GM12873 (cell line): ENCODE measurements at regions not wholly inside any gene's neighbourhood (a gene's known extent, or its start where the extent isn't known, plus 50 kb on each side); places are given as distances from the start of the nearest gene placed in this dataset.

Experiments used
- TF ChIP-seq, protein P1 (sequence below): IDR thresholded peaks from 2 replicates; pipeline ENCODE4 v1.5.1; 2012; ENCODE audit warnings: low read depth, mild to moderate bottlenecking, moderate library complexity, low read length, control low read depth; ENCODE audit not compliant: insufficient read depth; ENCODE audit errors: missing control alignments

DNA sequence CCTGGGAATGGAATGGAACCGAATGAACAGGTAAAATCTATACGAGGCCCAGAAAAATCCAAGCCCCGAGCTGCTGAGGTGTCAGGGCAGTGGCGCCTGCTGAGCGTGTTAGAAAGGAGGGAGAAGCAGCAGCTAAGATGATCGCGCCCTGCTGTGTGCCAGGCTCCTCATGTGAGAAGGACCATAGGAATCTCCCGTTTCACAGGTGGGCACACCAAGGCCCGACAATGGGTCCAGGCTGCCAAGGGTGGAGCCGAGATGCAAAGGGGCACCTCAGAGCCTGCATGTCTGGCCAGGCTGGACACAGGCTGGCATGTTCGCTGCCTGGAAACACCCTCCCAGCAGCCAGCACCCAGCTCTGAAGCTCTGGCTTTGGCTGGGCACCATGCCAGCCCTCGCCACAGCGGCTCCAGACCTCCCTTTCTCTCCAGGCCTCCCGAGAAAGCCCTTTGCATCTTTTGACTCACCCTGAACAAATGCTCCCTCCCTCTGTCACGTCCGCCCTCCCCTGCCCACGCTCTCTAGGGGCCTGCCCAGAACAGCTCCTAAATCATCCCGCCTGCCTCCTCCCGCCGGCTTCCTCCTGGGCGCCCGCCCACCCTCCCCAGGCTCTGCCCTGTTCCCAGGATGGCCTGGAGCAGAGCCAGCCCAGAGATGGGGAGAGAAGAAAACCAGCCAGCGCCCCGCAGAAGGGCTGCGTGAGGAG is 217.8 kb upstream of the GSE1 start:
- TF ChIP-seq, protein P1, sequence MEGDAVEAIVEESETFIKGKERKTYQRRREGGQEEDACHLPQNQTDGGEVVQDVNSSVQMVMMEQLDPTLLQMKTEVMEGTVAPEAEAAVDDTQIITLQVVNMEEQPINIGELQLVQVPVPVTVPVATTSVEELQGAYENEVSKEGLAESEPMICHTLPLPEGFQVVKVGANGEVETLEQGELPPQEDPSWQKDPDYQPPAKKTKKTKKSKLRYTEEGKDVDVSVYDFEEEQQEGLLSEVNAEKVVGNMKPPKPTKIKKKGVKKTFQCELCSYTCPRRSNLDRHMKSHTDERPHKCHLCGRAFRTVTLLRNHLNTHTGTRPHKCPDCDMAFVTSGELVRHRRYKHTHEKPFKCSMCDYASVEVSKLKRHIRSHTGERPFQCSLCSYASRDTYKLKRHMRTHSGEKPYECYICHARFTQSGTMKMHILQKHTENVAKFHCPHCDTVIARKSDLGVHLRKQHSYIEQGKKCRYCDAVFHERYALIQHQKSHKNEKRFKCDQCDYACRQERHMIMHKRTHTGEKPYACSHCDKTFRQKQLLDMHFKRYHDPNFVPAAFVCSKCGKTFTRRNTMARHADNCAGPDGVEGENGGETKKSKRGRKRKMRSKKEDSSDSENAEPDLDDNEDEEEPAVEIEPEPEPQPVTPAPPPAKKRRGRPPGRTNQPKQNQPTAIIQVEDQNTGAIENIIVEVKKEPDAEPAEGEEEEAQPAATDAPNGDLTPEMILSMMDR = no peak

DNA sequence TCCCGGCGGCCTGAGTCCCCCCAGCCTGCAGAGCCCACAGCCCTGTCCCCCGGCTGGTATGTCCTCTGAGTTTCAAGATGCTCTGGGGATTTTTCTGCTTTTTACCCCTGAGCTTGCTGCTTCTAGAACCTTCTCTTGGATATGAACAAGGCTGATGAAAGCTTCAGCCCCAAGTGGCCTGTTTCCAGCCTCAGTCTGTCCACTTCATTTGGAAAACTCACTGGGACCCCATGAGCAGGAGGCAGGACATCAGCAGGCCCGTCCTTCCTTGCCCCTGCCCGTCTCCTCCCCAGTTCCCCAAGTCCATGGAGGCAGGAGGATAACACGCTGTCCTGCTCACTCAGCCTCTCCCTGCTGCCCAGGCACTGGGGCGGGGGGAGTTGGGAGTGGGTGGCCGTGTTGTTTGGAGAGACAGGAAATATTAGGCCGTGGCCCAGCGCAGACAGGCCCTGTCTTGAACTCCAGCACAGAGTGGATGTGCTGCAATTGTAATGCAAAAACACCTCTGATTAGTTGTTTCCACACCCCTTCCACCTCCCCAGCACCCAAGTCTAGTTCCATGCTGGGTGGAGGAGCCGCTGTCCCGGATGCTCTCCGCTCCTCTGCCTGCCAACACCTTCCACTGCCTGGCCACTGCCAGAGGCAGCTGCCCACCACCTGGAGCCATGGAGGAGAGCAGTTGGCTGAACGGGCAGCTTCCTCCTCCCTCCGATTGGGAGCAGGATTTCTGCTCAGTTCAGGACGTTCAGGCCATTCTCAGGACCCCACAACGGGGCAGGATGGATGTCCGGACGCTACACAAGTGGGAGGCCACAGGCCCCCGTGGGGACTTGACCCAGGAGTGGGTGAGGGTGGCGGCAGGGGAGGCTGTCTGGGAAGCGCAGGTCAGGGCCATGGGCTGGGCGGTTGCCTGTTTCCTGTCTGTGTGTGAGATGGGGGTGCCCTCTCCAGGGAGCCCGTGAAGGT is 216.9 kb upstream of the GSE1 start:
- TF ChIP-seq, protein P1 = no peak

DNA sequence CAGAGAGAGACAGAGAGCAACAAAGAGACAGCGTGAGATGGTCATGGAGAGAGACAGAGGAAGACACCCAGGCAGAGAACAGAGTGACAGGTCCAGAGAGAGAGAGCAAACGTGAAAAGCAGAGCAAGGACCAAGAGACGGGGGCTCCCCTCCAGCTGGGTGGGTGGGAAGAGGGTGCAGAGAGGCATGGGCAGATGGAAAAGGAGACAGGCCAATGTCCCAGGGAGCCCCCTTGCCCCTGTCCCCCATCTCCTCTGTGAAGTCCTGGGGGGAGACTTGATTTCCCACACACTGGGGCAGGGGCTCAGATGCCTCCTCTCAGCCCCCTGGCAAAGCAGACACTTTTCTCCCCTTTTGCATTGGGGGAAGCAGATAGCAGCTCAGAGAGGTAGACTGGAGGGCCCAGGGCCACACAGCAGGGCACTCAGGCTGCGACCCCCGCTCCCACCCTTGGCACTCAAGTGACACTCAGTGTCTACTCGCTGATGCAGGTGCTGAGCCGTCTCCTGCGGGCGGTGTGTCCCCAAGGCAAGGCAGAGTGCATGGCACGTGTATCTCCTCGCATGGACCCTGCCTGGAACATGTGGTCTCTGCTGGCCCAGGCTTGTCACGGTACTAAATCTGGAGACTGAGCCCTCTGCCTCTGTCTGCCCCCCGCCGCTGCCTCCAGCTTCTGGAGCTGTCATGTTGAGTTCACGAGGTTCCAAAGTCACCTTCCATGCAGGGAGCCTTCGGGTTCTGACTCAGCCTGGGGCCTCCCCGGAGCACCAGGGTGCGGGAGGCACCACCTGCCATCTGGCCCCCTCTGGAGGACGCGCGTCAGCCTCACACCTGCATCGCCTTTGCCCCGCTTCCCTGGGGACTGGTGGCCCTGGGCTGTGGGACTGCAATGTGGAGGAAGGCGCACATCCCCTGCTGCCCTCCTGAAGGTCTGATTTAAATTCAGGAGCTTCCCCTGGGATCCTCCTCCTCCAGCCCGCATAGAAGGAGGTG is 215.9 kb upstream of the GSE1 start:
- TF ChIP-seq, protein P1 = peak; percentile 38

DNA sequence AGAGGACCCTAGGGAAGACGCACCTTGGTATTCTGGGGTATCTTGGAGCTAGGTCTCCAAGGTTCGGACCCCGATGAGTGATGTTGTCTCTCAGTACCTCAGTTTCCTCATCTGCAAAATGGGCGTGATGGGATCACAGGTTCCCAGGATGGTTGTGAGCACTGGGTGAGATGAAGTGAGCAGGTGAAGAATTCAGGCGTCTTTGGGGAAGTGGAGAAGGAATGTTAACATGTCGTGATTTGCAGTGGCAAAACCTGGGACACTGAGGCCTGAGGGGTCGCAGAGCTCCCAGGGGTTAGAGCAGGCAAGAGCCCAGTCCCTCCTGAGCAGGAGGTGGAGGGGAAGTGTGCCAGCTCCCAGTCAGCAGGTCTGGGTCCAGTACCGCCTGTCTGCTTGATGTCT is 215.1 kb upstream of the GSE1 start:
- TF ChIP-seq, protein P1 = no peak

DNA sequence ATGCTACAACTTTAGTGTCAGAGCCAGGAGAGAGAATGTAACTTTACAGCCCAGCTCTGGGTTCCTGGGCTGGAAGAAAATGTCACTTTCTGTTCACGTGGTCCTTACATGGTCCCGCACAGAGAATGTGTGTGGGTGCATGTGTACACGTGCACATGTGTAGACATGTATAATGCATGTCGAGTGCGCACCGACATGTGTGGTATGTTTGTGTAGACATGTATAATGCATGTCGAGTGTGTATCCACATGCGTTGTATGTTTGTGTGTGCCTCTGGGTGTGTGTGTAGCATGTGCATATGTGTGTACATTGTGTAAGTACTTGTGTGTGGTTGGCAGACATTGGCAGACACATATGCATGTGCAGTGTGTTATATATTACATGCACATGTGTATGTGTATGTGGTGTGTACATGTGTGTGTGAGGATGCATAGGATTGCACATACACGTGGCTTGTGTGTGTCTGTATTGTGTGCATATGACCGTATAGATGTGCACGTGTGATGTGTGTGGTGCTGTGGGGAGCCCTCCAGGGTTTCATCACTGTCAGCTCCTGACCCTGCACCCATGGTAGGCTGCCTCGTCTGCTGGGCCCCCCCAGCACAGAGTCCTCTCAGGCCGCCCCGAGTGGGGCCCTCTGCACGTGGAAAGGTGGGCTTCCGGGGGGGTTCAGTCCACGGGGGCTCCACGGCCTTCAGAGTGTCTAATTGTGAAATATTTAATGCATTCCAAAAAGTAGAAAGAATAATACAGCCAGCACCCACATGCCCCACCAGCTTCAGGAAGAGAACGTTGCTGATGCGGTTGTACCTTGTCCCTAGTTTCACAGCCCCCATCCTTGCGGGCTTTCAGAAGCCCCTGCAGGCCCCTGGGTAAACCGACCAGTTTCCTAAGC is 214.2 kb upstream of the GSE1 start:
- TF ChIP-seq, protein P1 = no peak

DNA sequence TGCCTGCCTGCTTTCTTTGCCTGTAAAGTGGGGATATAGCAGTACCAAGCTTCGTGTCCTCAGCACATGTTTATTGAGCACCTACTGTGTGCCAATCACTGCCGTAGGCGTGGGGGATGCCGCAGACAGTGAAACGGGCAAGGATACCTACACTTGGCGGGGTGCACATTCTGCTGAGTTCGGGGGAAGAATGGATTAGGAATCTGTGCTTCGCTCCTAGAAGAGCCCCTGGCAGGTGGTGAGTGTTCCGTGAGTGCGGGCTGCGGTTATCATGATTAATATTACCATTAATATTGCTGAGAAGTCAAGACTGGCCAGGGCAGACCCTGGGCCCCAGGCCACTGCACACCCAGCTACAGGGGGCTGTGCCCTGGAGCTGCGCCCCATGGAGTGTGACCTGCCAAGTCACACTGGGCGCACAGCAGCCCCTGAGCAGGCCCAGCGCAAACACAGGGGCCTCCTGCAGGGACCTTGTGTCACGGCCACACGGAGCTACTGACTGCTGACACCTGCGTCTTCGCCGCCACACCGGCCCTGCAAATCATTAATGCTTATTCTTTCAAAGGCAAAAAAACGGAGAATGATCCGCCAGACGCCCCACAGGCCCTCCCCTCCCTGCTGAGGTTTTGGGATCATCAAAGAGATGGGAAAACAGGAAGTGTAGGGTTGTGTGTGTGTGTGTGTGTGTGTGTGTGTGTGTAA is 213.4 kb upstream of the GSE1 start:
- TF ChIP-seq, protein P1 = no peak
